ENCODE measurements at regions not wholly inside any gene's neighbourhood (a gene's known extent, or its start where the extent isn't known, plus 50 kb on each side); places are given as distances from the start of the nearest gene placed in this dataset.

DNA sequence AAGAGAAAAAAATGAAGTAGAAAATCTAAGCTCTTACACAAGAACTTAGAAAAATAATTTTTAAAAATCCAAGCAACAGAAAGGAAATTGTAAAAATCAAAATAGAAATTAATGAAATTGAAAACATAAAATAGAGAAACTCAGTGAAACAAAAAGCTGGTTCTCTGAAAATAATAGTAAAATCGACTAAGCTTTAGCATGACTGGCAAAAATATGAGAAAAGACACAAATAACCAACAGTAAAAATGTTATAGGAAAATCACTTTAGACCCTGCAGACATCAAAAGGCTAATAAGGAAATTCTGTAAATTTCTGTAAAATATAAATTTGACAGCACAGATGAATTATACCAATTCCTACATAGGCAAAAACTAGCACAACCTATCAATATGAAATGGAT is 768.9 kb upstream of the LRRTM1 start:
- intact Hi-C loops (cut with DNase I) = no loop called here

DNA sequence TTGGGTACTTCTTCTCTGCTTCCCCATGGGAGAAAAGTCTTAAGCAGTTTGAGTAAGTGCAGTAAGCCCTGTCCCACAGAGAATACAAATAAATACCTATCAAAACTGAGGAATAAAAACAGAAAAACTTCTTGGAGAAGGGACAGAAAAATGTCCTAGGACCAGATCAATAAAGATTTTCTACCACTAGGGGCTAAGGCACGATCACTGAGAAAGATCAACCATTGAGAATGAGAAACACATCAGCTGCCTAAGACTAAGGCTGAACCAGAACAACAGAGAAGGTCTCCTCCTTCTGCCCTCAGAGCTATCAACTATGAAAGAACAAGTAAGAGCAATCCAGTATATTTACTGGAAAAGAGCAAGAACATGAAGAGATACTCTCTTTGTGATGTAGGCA is 763.6 kb upstream of the LRRTM1 start:
- FAIRE-seq = no peak
- Histone ChIP-seq H3K4me1 (no peaks in the 10 kb centered on the region), H3K9me3 (no peaks in the 10 kb centered on the region), H3K36me3 (no peaks in the 10 kb centered on the region), H3K4me3 (no peak overlapping the region), H3K27ac (no peak overlapping the region), H3K27me3 (no peaks in the 10 kb centered on the region)
- ATAC-seq = no peak
- 29 to 34% methylated on average over 1 of the region's 1 CpG for WGBS, 2 donors
- intact Hi-C loops (cut with DNase I) = no loop called here
- TF ChIP-seq, protein P1, sequence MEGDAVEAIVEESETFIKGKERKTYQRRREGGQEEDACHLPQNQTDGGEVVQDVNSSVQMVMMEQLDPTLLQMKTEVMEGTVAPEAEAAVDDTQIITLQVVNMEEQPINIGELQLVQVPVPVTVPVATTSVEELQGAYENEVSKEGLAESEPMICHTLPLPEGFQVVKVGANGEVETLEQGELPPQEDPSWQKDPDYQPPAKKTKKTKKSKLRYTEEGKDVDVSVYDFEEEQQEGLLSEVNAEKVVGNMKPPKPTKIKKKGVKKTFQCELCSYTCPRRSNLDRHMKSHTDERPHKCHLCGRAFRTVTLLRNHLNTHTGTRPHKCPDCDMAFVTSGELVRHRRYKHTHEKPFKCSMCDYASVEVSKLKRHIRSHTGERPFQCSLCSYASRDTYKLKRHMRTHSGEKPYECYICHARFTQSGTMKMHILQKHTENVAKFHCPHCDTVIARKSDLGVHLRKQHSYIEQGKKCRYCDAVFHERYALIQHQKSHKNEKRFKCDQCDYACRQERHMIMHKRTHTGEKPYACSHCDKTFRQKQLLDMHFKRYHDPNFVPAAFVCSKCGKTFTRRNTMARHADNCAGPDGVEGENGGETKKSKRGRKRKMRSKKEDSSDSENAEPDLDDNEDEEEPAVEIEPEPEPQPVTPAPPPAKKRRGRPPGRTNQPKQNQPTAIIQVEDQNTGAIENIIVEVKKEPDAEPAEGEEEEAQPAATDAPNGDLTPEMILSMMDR (IDR thresholded peaks at IDR 0.05) = no peak
- DNase-seq = no peak

More for the DNA sequence above, 768.9 kb upstream of the LRRTM1 start:
- H3K9me3 ChIP-seq = no peaks in the 10 kb centered on the region
- no peaks in the 10 kb centered on the region for H3K36me3 ChIP-seq
- no peaks in the 10 kb centered on the region for H3K27me3 ChIP-seq
- FAIRE-seq (no peak), ATAC-seq (no peak), DNase-seq (no peak)
- H3K4me1 ChIP-seq = no peaks in the 10 kb centered on the region
- H3K4me3 ChIP-seq = no peak overlapping the region
- no peak overlapping the region for H3K27ac ChIP-seq
- TF ChIP-seq, protein P1 (IDR thresholded peaks at IDR 0.05) = no peak
- WGBS, 2 donors = 39 to 68% methylated on average over 1 of the region's 1 CpG

DNA sequence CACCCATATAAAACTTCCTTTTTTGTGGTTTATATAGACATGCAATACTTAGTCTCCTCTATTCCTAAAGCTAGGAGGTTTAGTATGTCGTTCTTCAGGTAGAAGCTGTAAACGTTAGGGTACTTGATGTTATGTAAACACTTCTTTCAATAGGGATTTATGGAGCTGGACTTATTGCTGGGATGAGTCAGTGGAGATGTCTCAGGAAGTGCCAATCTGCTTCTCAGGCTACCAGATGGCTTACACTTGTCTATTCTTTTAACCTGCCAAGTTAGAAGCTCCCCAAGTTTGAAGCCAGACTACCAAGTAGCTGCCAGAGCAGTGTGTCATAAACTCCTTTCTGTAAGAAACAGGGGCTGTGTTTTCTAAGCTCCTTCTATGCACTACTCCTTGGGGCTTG is 756.5 kb upstream of the LRRTM1 start:
- Histone ChIP-seq H3K36me3 (no peaks in the 10 kb centered on the region), H3K27ac (no peak overlapping the region), H3K4me3 (no peak overlapping the region), H3K4me1 (no peaks in the 10 kb centered on the region), H3K9me3 (no peaks in the 10 kb centered on the region), H3K27me3 (no peaks in the 10 kb centered on the region)
- TF ChIP-seq, protein P1 (IDR thresholded peaks at IDR 0.05) = no peak
- FAIRE-seq (no peak), ATAC-seq (no peak), DNase-seq (no peak)
- intact Hi-C loops (cut with DNase I) = no loop called here
- WGBS, 2 donors = 28 to 31% methylated on average over 2 of the region's 2 CpGs

DNA sequence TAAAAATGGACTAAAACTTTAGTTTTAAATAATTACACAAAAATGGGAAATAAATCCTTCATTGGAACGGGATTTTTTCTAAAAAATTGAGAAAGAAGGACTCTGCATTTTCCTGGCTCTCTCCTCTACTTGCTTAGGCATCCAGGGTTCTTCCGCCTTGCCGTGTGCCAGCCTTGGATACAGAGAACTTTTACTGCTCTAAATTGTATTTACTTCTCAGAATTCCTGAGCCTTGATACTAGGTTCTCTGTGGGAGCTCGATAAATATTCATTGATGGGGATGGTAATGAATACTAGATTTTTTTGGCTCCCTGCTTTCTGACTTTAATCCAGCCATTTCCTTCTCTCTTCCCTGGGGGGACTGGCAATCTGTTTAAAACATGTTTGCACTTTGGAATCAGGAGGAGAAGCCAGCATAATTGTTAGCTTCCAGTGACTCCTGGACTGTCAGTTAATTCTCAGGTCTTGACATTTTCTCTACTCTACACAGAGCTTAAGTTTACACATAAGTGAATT is 746.1 kb upstream of the LRRTM1 start:
- Histone ChIP-seq H3K4me1 (no peaks in the 10 kb centered on the region), H3K4me3 (no peak overlapping the region), H3K36me3 (no peaks in the 10 kb centered on the region), H3K27ac (no peak overlapping the region), H3K27me3 (no peaks in the 10 kb centered on the region), H3K9me3 (no peaks in the 10 kb centered on the region)
- WGBS, 2 donors = 30% methylated on average over 4 of the region's 4 CpGs
- intact Hi-C loops (cut with DNase I) = no loop called here
- TF ChIP-seq, protein P1 (IDR thresholded peaks at IDR 0.05) = no peak
- ATAC-seq (peak in 2 of 4 donors; percentile 19 to 48), FAIRE-seq (no peak), DNase-seq (no peak)

DNA sequence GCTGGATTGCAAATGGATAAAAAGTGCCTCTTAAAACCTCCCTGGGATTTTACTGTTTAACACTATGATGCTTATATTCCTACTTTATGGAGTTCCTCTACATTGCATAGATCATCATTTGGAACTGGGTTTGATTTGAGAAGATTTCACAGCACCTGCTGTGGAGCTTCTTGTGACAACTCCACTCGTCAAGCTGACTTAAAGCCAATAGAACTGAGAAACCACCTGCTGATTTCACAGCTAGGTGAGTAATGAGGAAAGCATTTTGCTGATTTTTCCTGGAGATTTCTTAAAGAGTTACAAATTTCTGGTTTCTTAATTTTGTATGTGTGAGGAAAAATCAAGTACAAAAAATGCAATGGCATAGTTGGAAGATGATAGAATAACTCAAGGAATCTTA is 739.1 kb upstream of the LRRTM1 start:
- intact Hi-C loops (cut with DNase I) = no loop called here
- Histone ChIP-seq H3K36me3 (no peaks in the 10 kb centered on the region), H3K27ac (no peak overlapping the region), H3K9me3 (no peaks in the 10 kb centered on the region), H3K27me3 (no peaks in the 10 kb centered on the region), H3K4me3 (no peak overlapping the region), H3K4me1 (no peaks in the 10 kb centered on the region)
- FAIRE-seq = no peak
- WGBS, 2 donors = 22 to 29% methylated on average over 1 of the region's 1 CpG
- ATAC-seq = no peak
- DNase-seq = no peak
- TF ChIP-seq, protein P1 (IDR thresholded peaks at IDR 0.05) = no peak

Data from pancreas (tissue), 10 donors.